ENCODE measurements at regions not wholly inside any gene's neighbourhood (a gene's known extent, or its start where the extent isn't known, plus 50 kb on each side); places are given as distances from the start of the nearest gene placed in this dataset.

- H3K27ac ChIP-seq, result no peak overlapping the region
- no peak overlapping the region for H3K9ac ChIP-seq (ENCODE audit: low read depth in 2 of 2, low read length in 2 of 2)
- TF ChIP-seq CTCF (IDR thresholded peaks at IDR 0.05), result no peak
- no peaks in the 10 kb centered on the region for H3K4me1 ChIP-seq
- H3K27me3 ChIP-seq, result no peaks in the 10 kb centered on the region
- H3K36me3 ChIP-seq, result no peaks in the 10 kb centered on the region
- H3K4me3 ChIP-seq, result no peak overlapping the region
- H3K9me3 ChIP-seq, result no peaks in the 10 kb centered on the region
- DNase-seq, result no peak
- intact Hi-C loops (cut with DNase I), result no loop called here
These were observed 218.3 kb upstream of the CRY1 start for GRCh38 chr12:107311682-107312081.

GRCh38 chr12:107317751-107318555 lies 224.6 kb upstream of the CRY1 start:
- Histone ChIP-seq H3K9me3 (no peaks in the 10 kb centered on the region), H3K4me3 (peak overlapping the region; percentile 54), H3K4me1 (peaks cover 14% of the 10 kb centered on the region), H3K9ac (ENCODE audit: low read depth in 2 of 2, low read length in 2 of 2) (peak overlapping the region; percentile 33 to 34), H3K27ac (no peak overlapping the region), H3K27me3 (peaks cover 33% of the 10 kb centered on the region), H3K36me3 (no peaks in the 10 kb centered on the region)
- TF ChIP-seq CTCF (IDR thresholded peaks at IDR 0.05), result peak; percentile 22
- peak; percentile 82 for DNase-seq
- intact Hi-C loops (cut with DNase I), result no loop called here

GRCh38 chr12:107318556-107318805 lies 225.1 kb upstream of the CRY1 start:
- H3K27ac ChIP-seq, result no peak overlapping the region
- no peaks in the 10 kb centered on the region for H3K9me3 ChIP-seq
- H3K4me3 ChIP-seq, result peak overlapping the region; percentile 54
- peaks cover 14% of the 10 kb centered on the region for H3K4me1 ChIP-seq
- H3K27me3 ChIP-seq, result peaks cover 34% of the 10 kb centered on the region
- peak overlapping the region in 1 of 2 donors; percentile 9 for H3K9ac ChIP-seq (ENCODE audit: low read depth in 2 of 2, low read length in 2 of 2)
- H3K36me3 ChIP-seq, result no peaks in the 10 kb centered on the region
- DNase-seq, result no peak
- no peak for TF ChIP-seq CTCF (IDR thresholded peaks at IDR 0.05)
- intact Hi-C loops (cut with DNase I), result no loop called here

GRCh38 chr12:107318806-107319532 lies 225.6 kb upstream of the CRY1 start:
- TF ChIP-seq CTCF (IDR thresholded peaks at IDR 0.05), result no peak
- Histone ChIP-seq H3K27me3 (peaks cover 34% of the 10 kb centered on the region), H3K4me3 (peak overlapping the region; percentile 54), H3K4me1 (peaks cover 14% of the 10 kb centered on the region), H3K36me3 (no peaks in the 10 kb centered on the region), H3K9ac (ENCODE audit: low read depth in 2 of 2, low read length in 2 of 2) (peak overlapping the region; percentile 9 to 47), H3K27ac (no peak overlapping the region), H3K9me3 (no peaks in the 10 kb centered on the region)
- intact Hi-C loops (cut with DNase I), result no loop called here
- DNase-seq, result no peak

GRCh38 chr12:107319533-107320032 lies 226.2 kb upstream of the CRY1 start:
- TF ChIP-seq CTCF (IDR thresholded peaks at IDR 0.05), result no peak
- peak overlapping the region; percentile 54 for H3K4me3 ChIP-seq
- H3K27ac ChIP-seq, result no peak overlapping the region
- peak overlapping the region in 1 of 2 donors; percentile 2 for H3K9ac ChIP-seq (ENCODE audit: low read depth in 2 of 2, low read length in 2 of 2)
- intact Hi-C loops (cut with DNase I), result no loop called here
- H3K4me1 ChIP-seq, result peaks cover 14% of the 10 kb centered on the region
- H3K27me3 ChIP-seq, result peaks cover 34% of the 10 kb centered on the region
- no peaks in the 10 kb centered on the region for H3K9me3 ChIP-seq
- no peaks in the 10 kb centered on the region for H3K36me3 ChIP-seq
- DNase-seq, result no peak
